GM03348 (cell line): ENCODE measurements at regions not wholly inside any gene's neighbourhood (a gene's known extent, or its start where the extent isn't known, plus 50 kb on each side); places are given as distances from the start of the nearest gene placed in this dataset.

Experiments
- DNase-seq: peaks from one replicate; pipeline ENCODE4 v3.0.0; 2012; ENCODE audit warnings: low spot score

DNA sequence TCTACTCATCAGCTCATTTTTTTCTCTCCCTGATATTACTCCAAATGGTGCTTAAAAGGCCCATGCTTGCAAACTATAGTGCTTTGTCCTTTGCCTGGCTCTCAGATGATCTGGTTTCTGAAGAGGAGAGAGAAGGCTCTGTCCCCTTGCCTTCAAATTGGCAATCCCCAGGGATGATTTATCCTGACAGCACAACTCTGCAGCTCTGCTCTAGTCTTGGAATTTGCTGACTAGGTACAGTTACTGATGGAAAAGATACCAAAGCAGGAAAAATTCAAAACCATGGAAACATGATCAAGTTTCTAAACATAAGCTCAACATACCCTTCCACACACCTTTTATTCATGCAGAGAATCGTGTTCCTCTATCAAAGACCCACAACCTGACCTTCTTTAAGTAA is 106.7 kb upstream of the CADPS start:
- no peak for DNase-seq

DNA sequence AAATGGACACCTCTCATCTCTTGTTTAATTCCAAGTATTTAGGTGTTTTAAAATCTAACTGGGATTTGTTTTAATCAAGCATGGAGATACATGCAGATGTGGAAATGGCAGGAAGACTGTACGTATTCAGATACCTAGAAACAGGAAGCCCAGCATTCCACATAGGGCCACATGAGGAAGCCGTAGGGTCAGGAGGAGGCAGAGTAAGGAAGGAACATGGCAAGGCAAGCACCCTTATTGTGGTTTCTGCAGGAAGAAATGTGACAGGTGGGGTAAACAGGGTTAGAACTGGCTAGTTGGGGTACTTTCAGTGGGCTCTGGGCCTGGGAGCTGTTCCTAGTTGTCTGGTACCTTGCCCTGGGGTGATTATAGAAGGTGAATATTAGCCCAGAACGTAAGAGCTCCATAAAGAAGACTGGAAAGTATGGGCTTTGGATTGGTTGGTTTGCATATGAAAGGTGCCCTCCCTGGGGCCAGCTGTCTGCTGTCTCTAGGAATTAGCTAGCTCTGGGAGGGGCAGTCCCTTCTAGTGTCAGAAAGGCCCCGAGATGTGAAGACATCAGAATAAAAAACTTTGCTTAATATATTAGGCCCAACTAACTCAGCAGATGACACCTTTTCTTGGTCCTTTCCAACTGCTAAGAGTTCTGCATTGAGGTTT is 107.7 kb upstream of the CADPS start:
- no peak for DNase-seq

DNA sequence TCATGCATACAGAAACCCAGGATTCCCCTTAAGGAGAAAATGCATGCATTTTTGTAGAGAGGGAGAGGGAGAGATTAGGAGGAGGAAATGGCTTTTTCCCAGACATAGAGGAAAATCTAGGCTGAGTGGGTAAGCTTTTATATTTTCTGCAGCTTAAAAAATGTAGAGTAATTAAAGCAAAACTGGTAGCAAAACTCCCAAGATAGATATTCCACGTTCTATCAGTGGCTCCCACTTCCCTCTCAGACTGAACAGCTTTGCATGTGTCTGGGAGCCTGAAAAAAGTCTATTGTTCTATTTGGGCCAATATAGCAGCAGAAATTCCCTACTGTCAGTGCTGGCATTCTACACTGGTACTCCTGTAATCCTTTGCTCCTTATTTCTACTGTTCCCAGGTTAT is 110.8 kb upstream of the CADPS start:
- DNase-seq: no peak

DNA sequence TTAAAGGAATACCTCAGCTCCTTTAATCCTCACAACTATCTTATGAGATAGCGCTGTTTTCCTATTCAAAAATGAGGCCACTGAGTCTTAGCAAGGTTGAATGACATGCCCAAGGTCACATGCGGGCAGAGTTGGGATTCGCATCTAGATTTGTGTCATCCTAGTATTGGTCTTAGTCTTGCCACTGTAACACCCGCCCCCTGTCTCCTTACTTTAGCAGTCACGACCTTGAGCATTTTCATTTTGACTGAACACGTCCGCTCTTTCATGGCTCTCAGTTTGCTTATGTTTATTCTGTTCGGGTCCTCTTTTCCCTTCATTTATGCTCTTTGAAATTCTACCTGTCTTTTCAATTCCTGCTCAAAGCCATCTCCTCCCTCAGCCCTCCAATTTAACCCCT is 112.5 kb upstream of the CADPS start:
- no peak for DNase-seq

DNA sequence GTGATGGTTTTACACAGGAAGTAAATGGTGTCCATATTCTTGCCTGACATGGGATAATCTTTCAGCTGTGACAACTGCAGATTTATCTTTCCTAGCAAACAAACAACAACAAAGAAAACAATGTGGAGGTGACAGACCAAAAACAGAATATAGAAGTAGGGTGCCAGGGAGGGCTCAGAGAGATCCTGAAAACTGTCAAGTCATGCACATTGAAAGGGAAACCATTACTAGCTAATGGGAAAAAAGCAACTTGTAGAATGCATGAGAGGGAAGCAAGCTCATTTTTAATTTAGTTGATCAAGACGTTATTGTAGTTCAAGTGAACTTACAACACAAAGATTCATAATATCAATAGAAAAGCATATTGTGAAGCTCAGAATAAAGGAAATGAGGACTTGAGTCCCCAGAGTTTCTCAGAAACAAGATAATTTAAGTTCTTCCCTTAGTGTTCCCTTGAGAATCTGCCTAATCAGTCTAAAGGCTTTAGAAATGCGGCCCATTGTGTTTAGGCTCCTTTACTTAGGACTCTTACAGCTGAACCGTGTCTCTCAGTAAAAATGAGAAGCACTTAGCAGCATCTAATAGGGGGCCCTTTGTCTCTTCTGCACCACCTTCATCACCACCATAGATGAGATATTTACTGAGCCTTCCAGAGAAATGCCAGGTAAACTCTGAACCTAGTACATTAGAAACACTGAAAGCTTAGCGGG is 115.6 kb upstream of the CADPS start:
- DNase-seq: no peak

DNA sequence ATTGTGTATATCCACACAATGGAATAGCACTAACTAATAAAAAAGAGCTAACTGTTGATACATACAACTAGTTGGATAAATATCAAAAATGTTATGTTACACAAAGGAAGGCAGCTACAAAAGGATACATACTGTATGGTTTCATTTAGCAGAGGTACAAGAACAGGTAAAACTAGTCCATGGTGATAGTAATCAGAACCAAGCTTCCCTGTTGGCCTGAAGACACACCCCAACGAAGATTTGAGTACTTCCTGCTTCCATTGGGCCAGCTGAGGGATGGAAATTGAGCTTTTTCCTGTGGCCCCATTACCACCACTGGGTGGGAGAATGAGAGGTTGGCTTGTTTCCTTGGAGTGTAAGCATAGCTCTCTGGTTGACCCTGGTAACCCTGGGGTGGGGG is 117.3 kb upstream of the CADPS start:
- DNase-seq: no peak

DNA sequence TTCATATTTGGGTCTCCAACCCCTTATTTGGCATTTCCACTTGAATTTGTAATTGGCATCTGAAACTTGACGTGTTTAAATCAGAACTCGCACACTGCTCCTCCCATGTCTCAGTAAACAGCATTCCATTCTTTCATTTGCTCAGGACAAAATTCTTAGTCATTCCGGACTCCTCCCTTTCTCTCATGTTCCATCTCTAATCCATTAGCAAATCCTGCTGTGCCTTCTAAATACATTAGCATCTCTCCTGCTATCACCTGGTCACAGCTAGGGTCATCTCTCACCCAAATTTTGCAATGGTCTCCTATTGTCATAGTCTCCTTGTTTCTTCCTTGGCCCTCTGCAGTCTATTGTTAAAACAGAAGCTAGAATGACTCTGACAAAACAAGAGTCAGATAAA is 119.9 kb upstream of the CADPS start:
- DNase-seq: no peak

DNA sequence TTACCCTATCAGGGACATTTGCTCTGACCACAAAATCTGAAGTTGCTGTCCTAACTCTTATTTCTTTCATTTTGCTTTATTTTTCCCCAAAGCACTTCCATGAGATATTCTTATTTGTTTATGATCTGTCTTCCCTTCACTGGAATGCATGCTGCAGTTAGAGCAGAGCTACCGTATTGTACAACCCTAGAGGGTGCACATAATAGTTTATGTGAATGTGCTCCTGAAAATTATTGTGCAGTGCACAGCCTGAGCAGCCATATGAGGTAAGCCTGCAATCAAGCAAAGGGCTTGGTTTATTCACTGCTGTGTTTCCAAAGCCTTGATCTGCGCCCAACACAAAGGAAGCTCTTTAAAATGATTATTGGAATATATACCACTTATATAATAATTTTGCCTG is 120.3 kb upstream of the CADPS start:
- DNase-seq: no peak

DNA sequence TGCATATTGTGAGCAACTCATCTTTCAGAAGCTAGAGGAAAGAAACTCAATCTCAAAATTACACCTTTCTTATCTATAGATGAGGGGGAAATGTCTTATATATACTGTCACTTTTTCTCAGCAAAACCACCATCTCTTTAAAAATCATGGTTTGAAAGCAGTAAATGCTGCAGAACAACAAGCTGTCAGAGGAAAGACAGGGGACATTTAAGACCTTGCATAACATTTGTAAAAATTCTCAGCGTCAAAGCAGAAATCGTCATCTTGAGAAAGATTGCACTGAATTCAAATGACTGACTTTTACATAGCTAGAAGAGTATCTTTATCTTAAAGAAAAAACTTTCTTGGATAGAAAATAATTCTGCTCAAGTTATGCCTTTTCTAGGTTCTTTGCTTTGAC is 122.2 kb upstream of the CADPS start:
- DNase-seq: no peak

DNA sequence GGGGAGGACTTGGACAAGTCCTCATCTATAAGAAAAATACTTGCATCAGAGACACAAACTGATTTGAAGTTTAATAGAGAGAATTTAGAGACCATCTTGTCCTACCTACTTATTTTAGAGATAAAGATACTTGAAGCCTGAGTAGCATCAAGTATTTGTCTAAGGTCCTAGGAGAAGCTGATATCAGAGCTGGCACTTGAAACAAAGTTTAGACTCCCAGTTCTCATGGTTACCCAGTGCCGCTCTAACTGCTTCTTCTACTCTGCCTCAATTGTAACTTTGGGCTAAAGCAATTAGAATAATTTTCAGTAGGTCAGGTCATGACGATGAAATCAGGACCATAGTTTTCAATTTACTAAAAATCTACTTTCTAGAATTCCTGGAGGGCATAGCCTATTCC is 123.9 kb upstream of the CADPS start:
- DNase-seq: no peak

DNA sequence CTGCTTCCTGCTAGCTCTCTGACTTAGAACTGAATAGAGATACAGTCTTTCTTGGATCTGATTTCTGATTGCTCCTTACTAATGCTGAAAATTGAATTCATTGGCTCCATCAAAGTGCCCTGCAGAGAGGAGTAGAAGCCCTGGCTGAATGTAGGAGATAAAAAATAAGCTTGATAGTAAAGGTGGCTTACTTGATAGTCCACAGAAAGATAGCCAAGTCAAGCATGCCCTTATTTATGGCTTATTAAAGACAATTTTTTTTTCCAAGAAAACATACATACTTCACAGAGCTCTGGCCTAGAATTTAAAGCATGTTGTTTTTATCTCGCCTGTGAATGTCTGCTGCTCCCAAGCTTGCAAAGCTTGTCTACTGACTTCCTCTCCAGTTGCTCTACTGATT is 124.6 kb upstream of the CADPS start:
- DNase-seq: no peak

DNA sequence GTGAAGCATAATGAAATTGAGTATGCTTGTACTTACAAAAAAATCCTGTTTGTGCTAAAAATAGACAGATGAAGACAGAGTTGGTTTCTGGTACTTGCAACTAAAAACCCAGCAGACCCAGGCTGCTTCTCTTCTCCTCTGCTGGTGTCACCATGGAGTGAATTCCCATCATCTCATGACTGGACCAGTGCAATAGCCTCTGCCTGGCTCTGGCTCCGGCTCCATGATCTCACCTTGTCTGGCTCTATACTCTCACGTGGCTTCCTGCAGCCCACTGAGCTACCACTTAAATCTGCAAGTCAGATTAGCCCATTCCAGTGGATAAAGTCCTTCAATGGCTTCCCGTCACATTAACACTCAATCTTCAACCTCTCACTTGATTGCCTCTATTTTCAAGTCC is 129.2 kb upstream of the CADPS start:
- no peak for DNase-seq

DNA sequence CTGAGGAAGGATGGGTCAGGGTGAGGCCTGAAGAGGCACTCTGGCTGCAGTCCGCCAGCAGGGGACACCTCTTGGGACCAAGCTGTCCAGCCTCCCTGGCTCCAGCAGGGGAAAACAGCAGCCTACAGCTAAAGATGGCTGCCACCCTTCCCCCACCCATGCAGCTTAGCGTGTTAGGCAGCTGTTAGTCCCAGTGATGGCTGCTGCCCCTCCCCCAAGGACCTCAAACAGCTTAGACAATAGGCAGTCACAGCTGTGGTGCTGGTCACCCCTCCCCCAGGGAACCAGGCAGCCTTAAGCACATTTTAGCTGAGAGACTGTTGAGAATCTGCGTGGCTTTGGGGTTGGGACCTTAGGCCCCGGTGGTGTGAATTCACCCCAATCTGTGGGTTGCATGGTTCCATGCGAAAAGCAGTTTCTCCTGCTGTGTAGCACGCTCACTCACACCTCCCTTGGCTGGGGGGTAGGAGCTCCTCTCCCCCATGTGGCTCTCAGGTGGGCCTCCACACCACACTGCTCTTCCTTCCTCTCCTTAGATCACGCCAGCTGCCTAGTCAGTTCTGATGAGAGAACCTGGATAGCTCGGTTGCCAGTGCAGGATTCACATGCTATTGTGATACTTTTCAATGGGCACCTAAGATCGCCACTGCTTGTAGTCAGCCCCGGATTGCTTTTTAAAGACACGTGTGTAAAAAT is 140.5 kb upstream of the CADPS start:
- no peak for DNase-seq

DNA sequence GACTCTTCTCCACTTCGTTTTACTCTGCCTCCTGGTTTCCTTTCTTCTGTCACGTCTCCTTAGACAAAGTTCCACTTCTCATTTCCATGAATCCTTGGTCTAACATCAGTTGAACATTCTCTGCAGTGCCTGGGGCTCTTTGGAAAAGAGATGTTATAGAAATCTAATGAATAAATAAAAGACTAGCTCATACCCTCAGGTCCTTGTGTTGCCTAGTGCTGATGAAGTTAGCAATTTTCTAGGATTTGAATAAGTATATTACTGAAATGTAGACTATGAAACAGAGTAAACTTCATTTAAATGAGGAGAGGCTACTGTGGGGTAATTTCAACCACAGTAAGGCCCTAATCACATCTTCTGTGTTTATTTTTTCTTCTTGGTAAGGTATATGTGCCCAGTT is 146.9 kb upstream of the CADPS start:
- no peak for DNase-seq

DNA sequence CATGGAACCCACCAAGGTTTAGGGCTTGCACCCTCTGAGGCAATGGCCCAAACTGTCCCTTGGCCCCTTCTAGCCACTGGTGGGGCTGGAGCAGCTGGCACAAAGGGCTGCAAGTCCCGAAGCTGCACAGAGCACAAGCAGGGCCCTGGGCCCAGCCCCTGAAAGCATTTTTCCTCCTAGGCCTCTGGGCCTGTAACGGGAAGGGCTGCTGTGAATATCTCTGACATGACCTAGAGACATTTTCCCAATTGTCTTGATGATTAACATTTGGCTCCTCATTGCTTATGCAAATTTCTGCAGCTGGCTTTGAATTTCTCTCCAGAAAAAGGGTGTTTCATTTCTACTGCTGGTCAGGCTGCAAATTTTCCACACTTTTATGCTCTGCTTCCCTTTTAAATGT is 151.5 kb upstream of the CADPS start:
- no peak for DNase-seq

DNA sequence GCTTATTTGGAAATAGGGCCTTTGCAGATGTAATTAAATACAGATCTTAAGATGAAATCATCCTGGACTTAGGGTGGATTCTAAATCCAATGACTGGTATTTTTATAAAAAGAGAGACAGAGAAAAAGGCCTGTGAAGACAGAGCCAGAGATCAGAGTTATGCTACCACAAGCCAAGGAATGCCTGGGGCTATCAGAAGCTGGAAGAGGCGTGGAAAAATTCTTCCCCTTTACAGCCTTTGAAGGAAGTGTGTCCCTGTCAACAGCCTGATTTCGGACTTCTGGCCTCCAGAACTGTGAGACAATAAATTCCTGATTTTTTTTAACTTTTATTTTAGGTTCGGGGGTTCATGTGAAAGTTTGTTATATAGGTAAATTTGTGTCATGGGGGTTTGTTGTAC is 154.1 kb upstream of the CADPS start:
- DNase-seq: no peak

DNA sequence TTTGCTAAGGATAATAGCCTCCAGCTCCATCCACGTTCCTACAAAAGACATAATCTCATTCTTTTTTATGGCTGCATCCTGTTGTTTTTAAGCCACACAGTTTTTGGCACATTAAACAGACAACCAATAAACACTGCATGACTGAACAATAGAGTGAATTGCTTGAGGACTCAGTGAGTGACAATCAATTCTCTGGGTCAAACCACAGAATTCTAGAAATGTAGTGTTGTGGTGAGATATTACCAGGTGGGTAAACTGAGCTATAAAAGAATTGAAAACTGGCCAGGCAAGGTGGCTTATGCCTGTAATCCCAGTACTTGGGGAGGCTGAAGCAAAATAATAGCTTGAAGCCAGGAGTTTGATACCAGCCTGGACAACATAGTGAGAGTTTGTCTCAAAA is 154.7 kb upstream of the CADPS start:
- DNase-seq: no peak

DNA sequence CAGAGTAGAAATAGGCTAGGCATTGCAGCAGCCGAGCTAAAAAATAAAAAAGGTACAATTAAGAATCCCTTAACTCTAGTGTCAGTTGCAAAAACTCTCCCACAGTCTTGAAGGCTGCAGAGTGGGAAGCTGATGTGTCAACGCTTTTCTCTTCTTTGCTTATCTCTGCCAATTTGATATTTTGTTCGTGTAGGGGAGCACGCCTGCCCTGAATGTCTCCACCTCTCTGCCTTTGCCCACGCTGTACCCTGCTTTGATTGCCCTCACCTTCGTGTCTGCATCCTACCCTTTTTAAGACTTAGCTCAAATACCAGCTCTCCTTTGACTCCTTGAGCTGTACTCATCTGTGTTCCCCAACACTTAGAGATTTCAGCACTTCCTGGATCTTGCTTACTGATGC is 155.4 kb upstream of the CADPS start:
- no peak for DNase-seq

DNA sequence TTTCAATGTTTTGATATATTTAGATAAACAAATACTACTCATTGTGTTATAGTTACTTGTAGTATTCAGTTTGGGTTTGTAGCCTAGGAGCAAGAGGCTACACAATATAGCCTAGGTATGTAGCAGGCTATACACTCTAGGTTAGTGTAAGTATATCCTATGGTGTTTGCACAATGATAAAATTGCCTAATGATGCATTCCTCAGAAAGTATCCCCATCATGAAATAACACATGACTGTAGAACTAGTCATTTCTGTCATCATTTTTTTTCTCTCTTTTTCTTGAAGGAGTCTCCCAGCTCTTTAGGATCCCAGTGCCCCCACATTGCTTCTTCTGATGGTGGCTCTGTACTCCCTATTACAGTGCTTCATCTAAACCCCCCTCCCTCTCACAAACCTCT is 157.7 kb upstream of the CADPS start:
- DNase-seq: no peak

DNA sequence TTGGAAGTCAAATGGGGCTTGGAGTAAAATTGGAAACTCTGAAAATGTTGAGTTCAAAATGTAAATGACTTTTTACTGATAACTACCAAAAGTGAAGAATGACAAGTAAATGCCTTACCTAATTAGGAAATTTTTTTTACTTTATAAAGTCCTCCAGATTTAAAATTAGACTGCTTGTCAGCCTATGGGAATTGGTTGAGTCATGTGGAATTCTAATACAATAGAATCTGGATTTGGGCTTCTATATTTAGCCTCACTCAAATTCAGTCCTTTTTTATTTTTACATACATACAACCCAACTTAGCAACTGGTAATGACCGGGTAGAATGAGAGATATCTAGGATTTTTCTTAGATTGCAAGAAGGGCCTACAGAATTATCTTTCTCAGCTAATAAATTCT is 158.9 kb upstream of the CADPS start:
- DNase-seq: no peak

DNA sequence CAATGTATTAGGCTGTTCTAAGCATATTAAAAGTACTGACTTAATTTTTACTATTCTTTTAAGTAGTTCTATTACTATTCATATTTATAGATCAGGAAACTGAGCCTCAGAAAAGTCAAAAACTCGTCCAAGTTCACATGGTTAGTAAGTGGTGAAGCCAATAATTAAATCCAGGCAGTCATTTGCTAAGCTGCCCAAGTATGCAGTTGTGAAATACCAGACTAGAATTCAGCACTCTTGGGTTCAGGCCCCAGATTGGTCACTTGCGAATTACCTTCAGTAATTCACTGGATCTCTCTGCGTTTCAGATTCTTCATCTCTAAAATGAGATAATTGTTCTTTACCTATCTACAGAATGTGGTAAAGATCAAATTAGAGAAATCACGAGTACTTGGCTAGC is 161.9 kb upstream of the CADPS start:
- DNase-seq: no peak

DNA sequence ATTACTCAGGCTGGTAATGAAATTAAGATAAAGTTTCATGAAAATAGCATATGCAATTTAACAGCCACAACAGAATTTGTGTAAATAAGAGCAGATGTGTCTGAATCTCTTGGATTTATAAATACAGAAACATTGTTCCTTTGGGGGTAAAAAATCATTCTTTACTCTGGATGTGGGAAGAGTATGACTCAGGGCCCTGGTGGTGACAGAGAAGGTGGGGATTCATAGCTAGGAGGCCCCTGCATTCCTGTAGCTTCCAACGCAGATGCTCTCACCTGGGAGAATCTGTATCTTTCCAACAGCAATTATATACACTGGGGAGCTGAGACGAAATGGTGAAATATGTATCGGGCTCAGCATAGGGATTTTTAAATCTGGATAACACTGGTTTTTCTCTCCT is 167.6 kb upstream of the CADPS start:
- DNase-seq: no peak

DNA sequence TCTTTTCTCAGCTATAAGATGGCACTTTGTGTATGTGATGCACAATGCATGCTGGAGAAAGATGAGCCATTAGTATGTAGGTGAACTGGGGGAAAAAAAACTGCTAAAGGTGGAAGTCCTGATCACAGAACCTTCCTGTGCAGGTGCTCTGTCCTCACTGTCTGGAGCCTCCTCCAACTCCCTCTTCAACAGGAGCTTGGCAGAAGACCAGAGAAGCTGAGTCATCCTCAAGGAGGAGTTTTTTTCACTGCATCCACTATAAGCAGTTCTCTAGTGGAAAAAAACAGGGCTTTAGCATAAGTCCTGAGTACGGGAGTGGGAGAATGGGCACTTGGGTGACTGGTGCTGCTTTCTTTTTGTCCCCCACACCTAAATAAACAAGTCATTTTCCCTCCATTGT is 168.4 kb upstream of the CADPS start:
- no peak for DNase-seq

DNA sequence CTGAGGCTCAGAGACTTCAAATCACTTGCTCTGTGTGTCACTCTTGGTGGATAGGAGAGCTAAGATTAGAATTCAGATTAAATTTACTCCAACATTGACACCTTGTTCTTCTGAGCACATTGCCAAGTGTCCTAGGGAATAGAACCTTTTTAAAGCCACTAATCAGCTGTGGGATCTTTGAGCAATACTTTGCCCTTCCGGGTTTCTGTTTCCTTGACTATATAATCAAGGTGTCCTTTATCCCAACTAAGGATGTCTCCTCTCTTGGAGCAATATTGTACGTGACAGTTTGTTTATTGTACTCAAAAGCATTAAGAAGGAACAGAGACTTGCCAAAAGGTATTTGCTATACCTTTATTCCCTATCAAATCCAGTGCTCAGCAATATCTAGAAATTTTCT is 170.9 kb upstream of the CADPS start:
- DNase-seq: no peak
